Central memory CD8-positive, alpha-beta T cell (primary cell): ENCODE measurements at regions not wholly inside any gene's neighbourhood (a gene's known extent, or its start where the extent isn't known, plus 50 kb on each side); places are given as distances from the start of the nearest gene placed in this dataset.

ENCODE experiments used
- ATAC-seq: fragments of 150-1000 bp; cut with Tn5 transposase; replicated peaks from 2 replicates; pipeline ENCODE4 v1.10.0; 2022; ENCODE audit warnings: mild to moderate bottlenecking, moderate FRiP score, moderate number of reproducible peaks; ENCODE audit not compliant: poor library complexity, severe bottlenecking; ENCODE audit errors: extremely low read depth
- DNase-seq, 2 donors: peaks; one replicate each; pipeline ENCODE4 v3.0.0; 2021; ENCODE audit warnings: low spot score in 2 of 2
- H3K27ac Mint-ChIP-seq: one replicate; pipeline ENCODE4 v1.8.0; 2022; ENCODE audit warnings: low read depth, mild to moderate bottlenecking, moderate library complexity, mixed read lengths
- H3K27me3 Mint-ChIP-seq: one replicate; pipeline ENCODE4 v1.8.0; 2022; ENCODE audit warnings: mixed read lengths
- H3K36me3 Mint-ChIP-seq: one replicate; pipeline ENCODE4 v1.8.0; 2022; ENCODE audit warnings: mild to moderate bottlenecking, moderate library complexity, mixed read lengths; ENCODE audit not compliant: insufficient read depth
- H3K4me1 Mint-ChIP-seq: one replicate; pipeline ENCODE4 v1.8.0; 2022; ENCODE audit warnings: mixed read lengths
- H3K4me3 Mint-ChIP-seq: one replicate; pipeline ENCODE4 v1.8.0; 2022; ENCODE audit warnings: mild to moderate bottlenecking, moderate library complexity, mixed read lengths
- H3K9me3 Mint-ChIP-seq: one replicate; pipeline ENCODE4 v1.8.0; 2022; ENCODE audit warnings: mixed read lengths

GRCh38 chr15:68482246-68482645 is 50.3 kb upstream of the ITGA11 start:
- H3K9me3 Mint-ChIP-seq = no peaks in the 10 kb centered on the region
- ATAC-seq (no peak), DNase-seq (no peak)
- no peaks in the 10 kb centered on the region for H3K36me3 Mint-ChIP-seq
- no peak overlapping the region for H3K4me3 Mint-ChIP-seq
- H3K4me1 Mint-ChIP-seq = no peaks in the 10 kb centered on the region
- H3K27me3 Mint-ChIP-seq = peaks cover 85% of the 10 kb centered on the region
- no peak overlapping the region for H3K27ac Mint-ChIP-seq

- Mint-ChIP-seq H3K4me1 (no peaks in the 10 kb centered on the region), H3K27ac (no peak overlapping the region), H3K9me3 (no peaks in the 10 kb centered on the region), H3K27me3 (peaks cover 84% of the 10 kb centered on the region), H3K36me3 (no peaks in the 10 kb centered on the region), H3K4me3 (no peak overlapping the region)
- ATAC-seq (no peak), DNase-seq (no peak)
Observed at GRCh38 chr15:68483165-68483564, 51.2 kb upstream of the ITGA11 start.

- Mint-ChIP-seq H3K36me3 (no peaks in the 10 kb centered on the region), H3K27me3 (peaks cover 83% of the 10 kb centered on the region), H3K9me3 (no peaks in the 10 kb centered on the region)
Observed at GRCh38 chr15:68484220-68484619, 52.3 kb upstream of the ITGA11 start.

GRCh38 chr15:68484696-68485400 is 52.9 kb upstream of the ITGA11 start:
- Mint-ChIP-seq H3K27ac (no peak overlapping the region), H3K27me3 (peaks cover 83% of the 10 kb centered on the region), H3K9me3 (no peaks in the 10 kb centered on the region), H3K36me3 (no peaks in the 10 kb centered on the region), H3K4me3 (no peak overlapping the region), H3K4me1 (no peaks in the 10 kb centered on the region)
- DNase-seq = no peak
- no peak for ATAC-seq

More at GRCh38 chr15:68484220-68484619, 52.3 kb upstream of the ITGA11 start:
- no peak for ATAC-seq
- Mint-ChIP-seq H3K4me3 (no peak overlapping the region), H3K4me1 (no peaks in the 10 kb centered on the region), H3K27ac (no peak overlapping the region)
- no peak for DNase-seq

- no peaks in the 10 kb centered on the region for H3K4me1 Mint-ChIP-seq
- peaks cover 87% of the 10 kb centered on the region for H3K27me3 Mint-ChIP-seq
- DNase-seq (no peak), ATAC-seq (no peak)
- no peak overlapping the region for H3K27ac Mint-ChIP-seq
- no peaks in the 10 kb centered on the region for H3K36me3 Mint-ChIP-seq
- no peaks in the 10 kb centered on the region for H3K9me3 Mint-ChIP-seq
- no peak overlapping the region for H3K4me3 Mint-ChIP-seq
Observed at GRCh38 chr15:68485721-68486360, 53.9 kb upstream of the ITGA11 start.

GRCh38 chr15:68487087-68487843 is 55.3 kb upstream of the ITGA11 start:
- no peak for ATAC-seq
- peaks cover 84% of the 10 kb centered on the region for H3K27me3 Mint-ChIP-seq
- H3K27ac Mint-ChIP-seq = no peak overlapping the region
- DNase-seq = no peak
- no peaks in the 10 kb centered on the region for H3K36me3 Mint-ChIP-seq
- no peak overlapping the region for H3K4me3 Mint-ChIP-seq
- H3K4me1 Mint-ChIP-seq = no peaks in the 10 kb centered on the region
- no peaks in the 10 kb centered on the region for H3K9me3 Mint-ChIP-seq

- Mint-ChIP-seq H3K4me3 (no peak overlapping the region), H3K27me3 (peaks cover 80% of the 10 kb centered on the region), H3K9me3 (no peaks in the 10 kb centered on the region), H3K4me1 (no peaks in the 10 kb centered on the region), H3K27ac (no peak overlapping the region), H3K36me3 (no peaks in the 10 kb centered on the region)
- ATAC-seq (no peak), DNase-seq (no peak)
Observed at GRCh38 chr15:68488290-68488689, 56.3 kb upstream of the ITGA11 start.

GRCh38 chr15:68488966-68489365 is 57.0 kb upstream of the ITGA11 start:
- H3K4me3 Mint-ChIP-seq = no peak overlapping the region
- DNase-seq (no peak), ATAC-seq (no peak)
- no peak overlapping the region for H3K27ac Mint-ChIP-seq
- H3K36me3 Mint-ChIP-seq = no peaks in the 10 kb centered on the region
- no peaks in the 10 kb centered on the region for H3K4me1 Mint-ChIP-seq
- H3K27me3 Mint-ChIP-seq = peaks cover 81% of the 10 kb centered on the region
- no peaks in the 10 kb centered on the region for H3K9me3 Mint-ChIP-seq

- Mint-ChIP-seq H3K4me1 (no peaks in the 10 kb centered on the region), H3K9me3 (no peaks in the 10 kb centered on the region), H3K27ac (no peak overlapping the region), H3K36me3 (no peaks in the 10 kb centered on the region), H3K27me3 (peaks cover 81% of the 10 kb centered on the region), H3K4me3 (no peak overlapping the region)
- ATAC-seq = no peak
- no peak for DNase-seq
Observed at GRCh38 chr15:68489421-68489820, 57.5 kb upstream of the ITGA11 start.

GRCh38 chr15:68491415-68492106 is 59.6 kb upstream of the ITGA11 start:
- Mint-ChIP-seq H3K36me3 (no peaks in the 10 kb centered on the region), H3K27ac (no peak overlapping the region), H3K9me3 (no peaks in the 10 kb centered on the region), H3K4me1 (no peaks in the 10 kb centered on the region), H3K27me3 (peaks cover 78% of the 10 kb centered on the region), H3K4me3 (no peak overlapping the region)
- ATAC-seq = no peak
- no peak for DNase-seq

GRCh38 chr15:68492855-68493254 is 60.9 kb upstream of the ITGA11 start:
- DNase-seq (no peak), ATAC-seq (no peak)
- no peak overlapping the region for H3K4me3 Mint-ChIP-seq
- H3K27ac Mint-ChIP-seq = no peak overlapping the region
- H3K4me1 Mint-ChIP-seq = no peaks in the 10 kb centered on the region
- H3K9me3 Mint-ChIP-seq = no peaks in the 10 kb centered on the region
- H3K27me3 Mint-ChIP-seq = peaks cover 68% of the 10 kb centered on the region
- H3K36me3 Mint-ChIP-seq = no peaks in the 10 kb centered on the region

GRCh38 chr15:68493629-68494028 is 61.7 kb upstream of the ITGA11 start:
- Mint-ChIP-seq H3K27me3 (peaks cover 60% of the 10 kb centered on the region), H3K4me3 (no peak overlapping the region), H3K9me3 (no peaks in the 10 kb centered on the region), H3K36me3 (no peaks in the 10 kb centered on the region), H3K4me1 (no peaks in the 10 kb centered on the region), H3K27ac (no peak overlapping the region)
- DNase-seq (no peak), ATAC-seq (no peak)
